ENCODE measurements at regions not wholly inside any gene's neighbourhood (a gene's known extent, or its start where the extent isn't known, plus 50 kb on each side); places are given as distances from the start of the nearest gene placed in this dataset.

DNA sequence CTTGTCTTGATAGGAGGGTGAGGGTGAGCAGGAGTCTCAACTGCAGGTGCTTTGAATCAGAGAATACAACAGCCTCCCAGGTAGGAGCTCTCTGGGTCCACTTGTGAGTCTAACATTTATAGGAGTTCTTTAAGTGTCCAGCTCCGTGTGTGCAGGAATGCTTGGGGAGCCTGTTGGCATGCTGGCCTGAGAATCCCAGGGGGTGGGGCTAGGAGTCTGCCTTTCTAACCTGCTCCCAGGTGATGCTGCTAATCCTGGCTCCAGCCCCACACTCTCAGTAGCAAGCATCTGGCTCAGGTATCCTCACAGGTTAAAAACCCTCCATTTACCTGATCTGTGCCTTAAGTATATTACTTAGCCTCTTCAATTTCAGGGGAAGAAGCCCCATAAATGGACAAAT lies 368.9 kb downstream of the RBM26 start:
- Histone ChIP-seq H3K9me3 (ENCODE audit: control insufficient read depth, insufficient read depth, low read depth, low read length) (no peaks in the 10 kb centered on the region), H3K4me3 (ENCODE audit: low read depth, low read length) (no peak overlapping the region), H3K27ac (ENCODE audit: extremely low read depth, low read depth, low read length) (no peak overlapping the region), H3K4me1 (ENCODE audit: control insufficient read depth, insufficient read depth, low read length) (no peaks in the 10 kb centered on the region), H3K36me3 (ENCODE audit: control insufficient read depth in 2 of 2, insufficient read depth in 1 of 2, low read length in 2 of 2) (no peaks in the 10 kb centered on the region)
- CTCF ChIA-PET, result interaction anchor here (0.5 to 1.0 kb wide), 3 partner anchors 827 to 1543 kb away, joined by 3 read pairs; no protein-coding TSS in a partner anchor
- TF ChIP-seq, protein P1, sequence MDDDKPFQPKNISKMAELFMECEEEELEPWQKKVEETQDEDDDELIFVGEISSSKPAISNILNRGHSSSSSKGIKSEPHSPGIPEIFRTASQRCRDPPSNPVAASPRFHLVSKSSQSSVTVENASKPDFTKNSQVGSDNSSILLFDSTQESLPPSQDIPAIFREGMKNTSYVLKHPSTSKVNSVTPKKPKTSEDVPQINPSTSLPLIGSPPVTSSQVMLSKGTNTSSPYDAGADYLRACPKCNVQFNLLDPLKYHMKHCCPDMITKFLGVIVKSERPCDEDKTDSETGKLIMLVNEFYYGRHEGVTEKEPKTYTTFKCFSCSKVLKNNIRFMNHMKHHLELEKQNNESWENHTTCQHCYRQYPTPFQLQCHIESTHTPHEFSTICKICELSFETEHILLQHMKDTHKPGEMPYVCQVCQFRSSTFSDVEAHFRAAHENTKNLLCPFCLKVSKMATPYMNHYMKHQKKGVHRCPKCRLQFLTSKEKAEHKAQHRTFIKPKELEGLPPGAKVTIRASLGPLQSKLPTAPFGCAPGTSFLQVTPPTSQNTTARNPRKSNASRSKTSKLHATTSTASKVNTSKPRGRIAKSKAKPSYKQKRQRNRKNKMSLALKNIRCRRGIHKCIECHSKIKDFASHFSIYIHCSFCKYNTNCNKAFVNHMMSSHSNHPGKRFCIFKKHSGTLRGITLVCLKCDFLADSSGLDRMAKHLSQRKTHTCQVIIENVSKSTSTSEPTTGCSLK (tag by site-specific recombination; IDR thresholded peaks at IDR 0.05), result no peak
- TF ChIP-seq, protein P2, sequence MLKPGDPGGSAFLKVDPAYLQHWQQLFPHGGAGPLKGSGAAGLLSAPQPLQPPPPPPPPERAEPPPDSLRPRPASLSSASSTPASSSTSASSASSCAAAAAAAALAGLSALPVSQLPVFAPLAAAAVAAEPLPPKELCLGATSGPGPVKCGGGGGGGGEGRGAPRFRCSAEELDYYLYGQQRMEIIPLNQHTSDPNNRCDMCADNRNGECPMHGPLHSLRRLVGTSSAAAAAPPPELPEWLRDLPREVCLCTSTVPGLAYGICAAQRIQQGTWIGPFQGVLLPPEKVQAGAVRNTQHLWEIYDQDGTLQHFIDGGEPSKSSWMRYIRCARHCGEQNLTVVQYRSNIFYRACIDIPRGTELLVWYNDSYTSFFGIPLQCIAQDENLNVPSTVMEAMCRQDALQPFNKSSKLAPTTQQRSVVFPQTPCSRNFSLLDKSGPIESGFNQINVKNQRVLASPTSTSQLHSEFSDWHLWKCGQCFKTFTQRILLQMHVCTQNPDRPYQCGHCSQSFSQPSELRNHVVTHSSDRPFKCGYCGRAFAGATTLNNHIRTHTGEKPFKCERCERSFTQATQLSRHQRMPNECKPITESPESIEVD (tag by site-specific recombination; IDR thresholded peaks at IDR 0.05), result no peak
- TF ChIP-seq ZNF654 (tag by site-specific recombination; IDR thresholded peaks at IDR 0.05; ENCODE audit: low read depth) (no peak), ZNF121 (tag by site-specific recombination; IDR thresholded peaks at IDR 0.05) (no peak), OSR2 (tag by site-specific recombination; IDR thresholded peaks at IDR 0.05) (no peak), ZNF571 (tag by site-specific recombination; IDR thresholded peaks at IDR 0.05) (no peak), ZNF2 (tag by site-specific recombination; IDR thresholded peaks at IDR 0.05) (no peak), ZNF157 (tag by site-specific recombination; IDR thresholded peaks at IDR 0.05) (no peak), MZF1 (tag by site-specific recombination; IDR thresholded peaks at IDR 0.05; ENCODE audit: borderline replicate concordance) (no peak), BCL11B (tag by site-specific recombination; IDR thresholded peaks at IDR 0.05; ENCODE audit: low read depth) (no peak), ZNF202 (tag by site-specific recombination; IDR thresholded peaks at IDR 0.05; ENCODE audit: borderline replicate concordance) (no peak), ZNF621 (tag by site-specific recombination; IDR thresholded peaks at IDR 0.05) (no peak), ZNF830 (tag by site-specific recombination; IDR thresholded peaks at IDR 0.05; ENCODE audit: low read depth) (no peak), ZNF670 (tag by site-specific recombination; IDR thresholded peaks at IDR 0.05; ENCODE audit: low read depth) (no peak)
- TF ChIP-seq, protein P3, sequence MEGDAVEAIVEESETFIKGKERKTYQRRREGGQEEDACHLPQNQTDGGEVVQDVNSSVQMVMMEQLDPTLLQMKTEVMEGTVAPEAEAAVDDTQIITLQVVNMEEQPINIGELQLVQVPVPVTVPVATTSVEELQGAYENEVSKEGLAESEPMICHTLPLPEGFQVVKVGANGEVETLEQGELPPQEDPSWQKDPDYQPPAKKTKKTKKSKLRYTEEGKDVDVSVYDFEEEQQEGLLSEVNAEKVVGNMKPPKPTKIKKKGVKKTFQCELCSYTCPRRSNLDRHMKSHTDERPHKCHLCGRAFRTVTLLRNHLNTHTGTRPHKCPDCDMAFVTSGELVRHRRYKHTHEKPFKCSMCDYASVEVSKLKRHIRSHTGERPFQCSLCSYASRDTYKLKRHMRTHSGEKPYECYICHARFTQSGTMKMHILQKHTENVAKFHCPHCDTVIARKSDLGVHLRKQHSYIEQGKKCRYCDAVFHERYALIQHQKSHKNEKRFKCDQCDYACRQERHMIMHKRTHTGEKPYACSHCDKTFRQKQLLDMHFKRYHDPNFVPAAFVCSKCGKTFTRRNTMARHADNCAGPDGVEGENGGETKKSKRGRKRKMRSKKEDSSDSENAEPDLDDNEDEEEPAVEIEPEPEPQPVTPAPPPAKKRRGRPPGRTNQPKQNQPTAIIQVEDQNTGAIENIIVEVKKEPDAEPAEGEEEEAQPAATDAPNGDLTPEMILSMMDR (tag by site-specific recombination; IDR thresholded peaks at IDR 0.05), result no peak
- TF ChIP-seq, protein P4, sequence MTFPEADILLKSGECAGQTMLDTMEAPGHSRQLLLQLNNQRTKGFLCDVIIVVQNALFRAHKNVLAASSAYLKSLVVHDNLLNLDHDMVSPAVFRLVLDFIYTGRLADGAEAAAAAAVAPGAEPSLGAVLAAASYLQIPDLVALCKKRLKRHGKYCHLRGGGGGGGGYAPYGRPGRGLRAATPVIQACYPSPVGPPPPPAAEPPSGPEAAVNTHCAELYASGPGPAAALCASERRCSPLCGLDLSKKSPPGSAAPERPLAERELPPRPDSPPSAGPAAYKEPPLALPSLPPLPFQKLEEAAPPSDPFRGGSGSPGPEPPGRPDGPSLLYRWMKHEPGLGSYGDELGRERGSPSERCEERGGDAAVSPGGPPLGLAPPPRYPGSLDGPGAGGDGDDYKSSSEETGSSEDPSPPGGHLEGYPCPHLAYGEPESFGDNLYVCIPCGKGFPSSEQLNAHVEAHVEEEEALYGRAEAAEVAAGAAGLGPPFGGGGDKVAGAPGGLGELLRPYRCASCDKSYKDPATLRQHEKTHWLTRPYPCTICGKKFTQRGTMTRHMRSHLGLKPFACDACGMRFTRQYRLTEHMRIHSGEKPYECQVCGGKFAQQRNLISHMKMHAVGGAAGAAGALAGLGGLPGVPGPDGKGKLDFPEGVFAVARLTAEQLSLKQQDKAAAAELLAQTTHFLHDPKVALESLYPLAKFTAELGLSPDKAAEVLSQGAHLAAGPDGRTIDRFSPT (tag by site-specific recombination; IDR thresholded peaks at IDR 0.05), result no peak
- TF ChIP-seq, protein P5, sequence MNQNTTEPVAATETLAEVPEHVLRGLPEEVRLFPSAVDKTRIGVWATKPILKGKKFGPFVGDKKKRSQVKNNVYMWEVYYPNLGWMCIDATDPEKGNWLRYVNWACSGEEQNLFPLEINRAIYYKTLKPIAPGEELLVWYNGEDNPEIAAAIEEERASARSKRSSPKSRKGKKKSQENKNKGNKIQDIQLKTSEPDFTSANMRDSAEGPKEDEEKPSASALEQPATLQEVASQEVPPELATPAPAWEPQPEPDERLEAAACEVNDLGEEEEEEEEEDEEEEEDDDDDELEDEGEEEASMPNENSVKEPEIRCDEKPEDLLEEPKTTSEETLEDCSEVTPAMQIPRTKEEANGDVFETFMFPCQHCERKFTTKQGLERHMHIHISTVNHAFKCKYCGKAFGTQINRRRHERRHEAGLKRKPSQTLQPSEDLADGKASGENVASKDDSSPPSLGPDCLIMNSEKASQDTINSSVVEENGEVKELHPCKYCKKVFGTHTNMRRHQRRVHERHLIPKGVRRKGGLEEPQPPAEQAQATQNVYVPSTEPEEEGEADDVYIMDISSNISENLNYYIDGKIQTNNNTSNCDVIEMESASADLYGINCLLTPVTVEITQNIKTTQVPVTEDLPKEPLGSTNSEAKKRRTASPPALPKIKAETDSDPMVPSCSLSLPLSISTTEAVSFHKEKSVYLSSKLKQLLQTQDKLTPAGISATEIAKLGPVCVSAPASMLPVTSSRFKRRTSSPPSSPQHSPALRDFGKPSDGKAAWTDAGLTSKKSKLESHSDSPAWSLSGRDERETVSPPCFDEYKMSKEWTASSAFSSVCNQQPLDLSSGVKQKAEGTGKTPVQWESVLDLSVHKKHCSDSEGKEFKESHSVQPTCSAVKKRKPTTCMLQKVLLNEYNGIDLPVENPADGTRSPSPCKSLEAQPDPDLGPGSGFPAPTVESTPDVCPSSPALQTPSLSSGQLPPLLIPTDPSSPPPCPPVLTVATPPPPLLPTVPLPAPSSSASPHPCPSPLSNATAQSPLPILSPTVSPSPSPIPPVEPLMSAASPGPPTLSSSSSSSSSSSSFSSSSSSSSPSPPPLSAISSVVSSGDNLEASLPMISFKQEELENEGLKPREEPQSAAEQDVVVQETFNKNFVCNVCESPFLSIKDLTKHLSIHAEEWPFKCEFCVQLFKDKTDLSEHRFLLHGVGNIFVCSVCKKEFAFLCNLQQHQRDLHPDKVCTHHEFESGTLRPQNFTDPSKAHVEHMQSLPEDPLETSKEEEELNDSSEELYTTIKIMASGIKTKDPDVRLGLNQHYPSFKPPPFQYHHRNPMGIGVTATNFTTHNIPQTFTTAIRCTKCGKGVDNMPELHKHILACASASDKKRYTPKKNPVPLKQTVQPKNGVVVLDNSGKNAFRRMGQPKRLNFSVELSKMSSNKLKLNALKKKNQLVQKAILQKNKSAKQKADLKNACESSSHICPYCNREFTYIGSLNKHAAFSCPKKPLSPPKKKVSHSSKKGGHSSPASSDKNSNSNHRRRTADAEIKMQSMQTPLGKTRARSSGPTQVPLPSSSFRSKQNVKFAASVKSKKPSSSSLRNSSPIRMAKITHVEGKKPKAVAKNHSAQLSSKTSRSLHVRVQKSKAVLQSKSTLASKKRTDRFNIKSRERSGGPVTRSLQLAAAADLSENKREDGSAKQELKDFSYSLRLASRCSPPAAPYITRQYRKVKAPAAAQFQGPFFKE (tag by site-specific recombination; IDR thresholded peaks at IDR 0.05; ENCODE audit: borderline replicate concordance), result no peak
- POLR2A ChIA-PET, result no interaction called here
